ENCODE measurements at regions not wholly inside any gene's neighbourhood (a gene's known extent, or its start where the extent isn't known, plus 50 kb on each side); places are given as distances from the start of the nearest gene placed in this dataset.

- no peak for TF ChIP-seq ZSCAN16 (tag by site-specific recombination; IDR thresholded peaks at IDR 0.05)
- no peak for TF ChIP-seq ZNF433 (tag by site-specific recombination; IDR thresholded peaks at IDR 0.05; ENCODE audit: low read depth)
- TF ChIP-seq ZBTB1 (tag by site-specific recombination; IDR thresholded peaks at IDR 0.05), result no peak
- no peak for TF ChIP-seq ZNF280D (tag by site-specific recombination; IDR thresholded peaks at IDR 0.05)
- TF ChIP-seq ZNF211 (tag by site-specific recombination; IDR thresholded peaks at IDR 0.05; ENCODE audit: low read depth), result no peak
- no peak for TF ChIP-seq SETDB1 (IDR thresholded peaks at IDR 0.05; ENCODE audit: insufficient read length, low read length)
- no peak for TF ChIP-seq ZNF513 (tag by site-specific recombination; IDR thresholded peaks at IDR 0.05)
- TF ChIP-seq EGR2 (tag by site-specific recombination; IDR thresholded peaks at IDR 0.05; ENCODE audit: low read depth), result no peak
- no peak for TF ChIP-seq ZNF2 (tag by site-specific recombination; IDR thresholded peaks at IDR 0.05)
- TF ChIP-seq ZBTB20 (tag by site-specific recombination; IDR thresholded peaks at IDR 0.05), result no peak
- no peak for TF ChIP-seq ZNF239 (tag by site-specific recombination; IDR thresholded peaks at IDR 0.05)
- TF ChIP-seq SCRT2 (tag by site-specific recombination; IDR thresholded peaks at IDR 0.05), result no peak
- TF ChIP-seq ZNF473 (tag by site-specific recombination; IDR thresholded peaks at IDR 0.05), result no peak
- no peak for TF ChIP-seq ZFHX2 (tag by site-specific recombination; conservative IDR thresholded peaks at IDR 0.05)
- no peak for TF ChIP-seq ZNF175 (tag by site-specific recombination; IDR thresholded peaks at IDR 0.05)
- TF ChIP-seq ZNF366 (tag by site-specific recombination; conservative IDR thresholded peaks at IDR 0.05), result no peak
- TF ChIP-seq MYNN (tag by site-specific recombination; IDR thresholded peaks at IDR 0.05; ENCODE audit: borderline replicate concordance), result no peak
- H3K4me3 ChIP-seq (ENCODE audit: low read depth, low read length), result no peak overlapping the region
- no peak overlapping the region for H3K27ac ChIP-seq (ENCODE audit: extremely low read depth, low read depth, low read length)
- H3K9me3 ChIP-seq (ENCODE audit: control insufficient read depth, insufficient read depth, low read depth, low read length), result no peaks in the 10 kb centered on the region
- no peaks in the 10 kb centered on the region for H3K4me1 ChIP-seq (ENCODE audit: control insufficient read depth, insufficient read depth, low read length)
- ChIA-PET POLR2A (no interaction called here), CTCF (no interaction called here)
- no peaks in the 10 kb centered on the region for H3K36me3 ChIP-seq (ENCODE audit: control insufficient read depth in 2 of 2, insufficient read depth in 1 of 2, low read length in 2 of 2)
These were observed 230.9 kb upstream of the ARID2 start for GRCh38 chr12:45498645-45499044.

- no peaks in the 10 kb centered on the region for H3K36me3 ChIP-seq (ENCODE audit: control insufficient read depth in 2 of 2, insufficient read depth in 1 of 2, low read length in 2 of 2)
- H3K9me3 ChIP-seq (ENCODE audit: control insufficient read depth, insufficient read depth, low read depth, low read length), result no peaks in the 10 kb centered on the region
- H3K4me1 ChIP-seq (ENCODE audit: control insufficient read depth, insufficient read depth, low read length), result no peaks in the 10 kb centered on the region
- CTCF ChIA-PET, result no interaction called here
- POLR2A ChIA-PET, result no interaction called here
- TF ChIP-seq ZNF518A (tag by site-specific recombination; conservative IDR thresholded peaks at IDR 0.05; ENCODE audit: low read depth) (no peak), SCRT2 (tag by site-specific recombination; IDR thresholded peaks at IDR 0.05) (peak; percentile 67)
- no peak overlapping the region for H3K27ac ChIP-seq (ENCODE audit: extremely low read depth, low read depth, low read length)
- H3K4me3 ChIP-seq (ENCODE audit: low read depth, low read length), result no peak overlapping the region
These were observed 226.9 kb upstream of the ARID2 start for GRCh38 chr12:45502481-45503128.

All from HEK293 (cell line).